ENCODE measurements at regions not wholly inside any gene's neighbourhood (a gene's known extent, or its start where the extent isn't known, plus 50 kb on each side); places are given as distances from the start of the nearest gene placed in this dataset.
"Not testable (repeated sequence)": the region's sequence is repeated elsewhere in the genome, so short reads cannot be mapped to it uniquely, and the experiment has no call there.

GRCh38 chr1:30550365-30551220 lies 172.8 kb downstream of the MATN1 start:
- no peak for DNase-seq

GRCh38 chr1:30549872-30550271 lies 173.5 kb downstream of the MATN1 start:
- not testable (repeated sequence) for DNase-seq

GRCh38 chr1:30548294-30548693 lies 175.1 kb downstream of the MATN1 start:
- DNase-seq = no peak

GRCh38 chr1:30547326-30547725 lies 176.1 kb downstream of the MATN1 start:
- not testable (repeated sequence) for DNase-seq

GRCh38 chr1:30545365-30545764 lies 178.0 kb downstream of the MATN1 start:
- no peak for DNase-seq

DNA sequence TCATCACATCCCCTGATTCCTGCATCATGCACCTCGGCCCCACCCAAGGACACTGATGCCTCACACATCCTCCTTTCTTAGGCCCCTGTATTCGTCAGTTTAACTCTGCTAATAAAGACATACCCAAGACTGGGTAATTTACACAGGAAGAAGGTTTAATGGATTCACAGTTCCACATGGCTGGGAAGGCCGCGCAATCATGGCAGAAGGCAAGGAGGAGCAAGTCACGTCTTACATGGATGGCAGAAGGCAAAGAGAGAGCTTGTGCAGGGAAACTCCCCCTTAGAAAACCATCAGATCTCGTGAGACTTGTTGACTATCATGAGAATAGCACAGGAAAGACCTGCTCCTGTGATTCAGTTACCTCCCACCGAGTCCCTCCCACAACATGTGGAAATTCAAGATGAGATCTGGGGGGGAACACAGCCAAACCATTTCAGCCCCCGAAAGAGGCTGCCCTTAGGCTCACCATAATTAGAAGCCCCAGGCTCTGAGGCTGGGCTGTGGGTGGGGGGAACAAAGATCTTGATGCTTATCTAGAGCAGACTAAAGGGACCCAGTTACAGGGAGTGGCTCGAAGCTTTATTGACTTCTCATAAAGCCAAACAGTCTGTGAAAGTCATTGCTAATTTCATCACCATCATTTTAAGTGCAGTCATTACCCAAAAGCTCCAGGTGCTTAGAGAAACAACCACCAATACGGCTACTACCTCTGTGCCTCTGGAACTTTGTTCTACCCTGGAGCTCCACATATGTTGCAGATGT lies 181.5 kb downstream of the MATN1 start:
- DNase-seq = no peak

DNA sequence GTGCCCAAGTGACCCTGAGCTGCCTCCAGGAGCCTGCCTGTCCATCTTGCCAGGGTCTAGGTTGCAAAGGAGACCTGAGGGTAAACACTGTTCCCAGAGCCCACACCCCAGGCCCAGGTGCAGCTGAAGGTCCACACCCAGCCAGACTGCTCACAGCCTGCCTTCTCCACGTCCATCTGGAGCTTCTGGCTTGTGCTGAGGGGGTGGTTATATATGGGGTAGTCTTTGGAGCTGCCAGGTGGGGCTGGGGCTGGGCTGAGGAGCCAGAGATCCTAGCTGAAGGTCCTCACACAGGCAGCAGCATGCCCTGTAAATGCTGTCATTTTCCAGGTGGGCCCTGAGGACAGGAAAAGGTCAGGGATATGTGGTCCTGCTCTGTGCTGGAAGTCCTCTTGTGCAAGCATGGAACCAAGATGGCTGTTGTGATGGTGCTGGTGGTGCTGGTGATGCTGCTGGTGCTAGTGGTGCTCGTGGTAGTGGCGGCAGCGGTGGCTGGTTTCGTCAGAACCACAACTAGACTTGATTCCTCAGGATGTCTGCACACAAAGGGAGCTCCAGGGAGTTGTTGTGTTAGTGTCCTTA lies 182.7 kb downstream of the MATN1 start:
- no peak for DNase-seq

GRCh38 chr1:30539884-30540283 lies 183.5 kb downstream of the MATN1 start:
- no peak for DNase-seq

DNA sequence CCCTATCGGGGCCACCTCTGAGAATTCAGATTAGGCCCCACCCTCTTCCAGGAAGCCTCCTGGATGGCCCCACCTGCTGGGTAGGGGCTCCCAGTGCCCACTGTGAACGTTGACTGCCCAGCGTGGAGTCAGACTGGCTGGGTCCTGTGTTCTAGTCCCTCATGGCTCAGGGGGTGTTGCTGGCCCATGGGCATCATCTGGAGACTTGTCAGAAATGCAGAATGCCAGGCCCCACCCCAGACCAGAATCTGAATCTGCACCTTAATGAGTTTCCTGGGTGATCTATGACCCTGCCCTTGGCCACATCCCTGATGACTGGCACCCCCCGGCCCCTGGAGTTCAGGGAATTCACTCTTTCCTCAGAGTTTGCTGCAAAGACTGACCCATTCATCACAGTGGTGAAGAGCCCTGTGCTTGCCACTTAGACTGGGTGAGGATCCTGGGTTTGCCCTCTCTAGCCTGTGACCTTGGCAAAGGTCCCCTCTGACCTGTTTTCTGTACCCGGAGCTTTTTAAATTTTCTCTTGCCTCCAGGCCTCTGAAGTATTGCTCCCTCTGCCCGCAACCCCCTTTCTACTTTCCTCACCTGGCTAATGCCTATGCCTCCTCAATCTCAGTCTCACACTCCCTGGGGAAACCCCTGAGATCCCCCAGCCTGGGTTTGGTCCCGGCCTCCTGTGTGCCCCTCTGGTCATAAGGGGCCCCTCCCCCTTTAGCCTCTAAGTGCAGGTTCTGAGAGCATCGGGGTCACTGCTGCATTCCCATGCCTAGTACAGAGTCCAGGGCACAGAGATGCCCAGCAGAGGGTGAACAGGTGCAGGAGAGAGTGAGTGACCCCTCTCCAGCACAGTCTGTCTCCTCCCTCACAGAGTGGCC lies 184.2 kb downstream of the MATN1 start:
- no peak for DNase-seq

DNA sequence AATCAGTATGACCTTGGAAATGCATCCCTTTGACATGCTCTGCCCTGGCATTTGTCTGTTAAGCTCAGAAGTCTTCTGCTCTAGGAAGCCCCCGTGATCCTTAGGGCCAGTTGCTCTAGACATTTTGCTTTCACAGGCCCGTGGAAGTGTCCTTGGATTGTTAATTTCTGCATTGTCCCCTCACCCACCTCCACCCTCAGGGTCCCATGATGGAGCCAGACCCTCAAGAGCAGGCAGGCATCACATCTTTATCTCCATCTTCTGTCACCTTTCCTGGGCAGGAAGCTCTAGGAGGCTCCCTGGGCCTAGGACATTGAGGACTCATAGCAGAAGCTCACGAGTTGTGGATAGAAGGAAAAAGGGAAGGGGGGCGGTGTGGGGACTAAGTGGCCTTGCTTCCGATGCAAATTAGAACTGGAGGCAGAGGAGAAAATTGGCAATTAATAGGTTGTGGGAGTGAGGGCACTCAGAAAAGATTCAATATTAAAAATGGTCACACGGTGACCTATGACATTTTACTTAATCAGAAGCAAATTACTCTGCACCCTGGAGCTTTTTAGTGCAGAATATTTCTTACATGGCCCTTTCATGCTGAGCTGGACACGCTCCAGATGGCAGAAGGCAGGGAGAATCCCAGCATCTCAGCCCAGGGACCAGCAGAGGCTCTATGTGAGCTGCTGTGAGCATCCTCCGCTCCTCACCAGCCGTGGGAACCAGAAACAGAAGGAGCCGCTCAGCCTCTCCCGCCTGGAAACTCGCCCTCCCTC lies 185.0 kb downstream of the MATN1 start:
- no peak for DNase-seq

- no peak for DNase-seq
These were observed 186.1 kb downstream of the MATN1 start for GRCh38 chr1:30537279-30537678.

DNA sequence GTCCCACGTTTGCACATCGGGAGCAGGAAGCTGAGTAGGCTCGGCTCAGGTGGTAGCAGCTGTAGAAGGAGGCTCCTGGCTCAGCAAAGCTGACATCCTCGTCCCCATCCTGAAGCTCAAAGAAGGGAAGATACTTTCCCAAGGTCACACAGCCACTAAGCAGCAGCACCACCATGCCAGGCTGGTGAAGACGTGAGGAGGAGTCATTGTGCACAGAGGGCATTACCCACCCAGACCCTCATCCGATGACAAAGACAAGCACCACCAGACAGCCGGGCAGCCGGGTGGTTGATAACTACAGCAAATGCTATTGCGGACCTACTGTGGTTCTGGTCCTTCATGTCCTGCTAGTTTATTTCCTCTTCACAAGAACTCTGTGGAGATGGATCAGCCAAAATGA lies 186.9 kb downstream of the MATN1 start:
- no peak for DNase-seq

GRCh38 chr1:30535595-30536325 lies 187.6 kb downstream of the MATN1 start:
- DNase-seq = no peak

- DNase-seq = no peak
These were observed 188.8 kb downstream of the MATN1 start for GRCh38 chr1:30534551-30534940.

GRCh38 chr1:30533796-30534550 lies 189.4 kb downstream of the MATN1 start:
- no peak for DNase-seq

- no peak for DNase-seq
These were observed 190.2 kb downstream of the MATN1 start for GRCh38 chr1:30533141-30533540.

- DNase-seq = no peak
These were observed 190.8 kb downstream of the MATN1 start for GRCh38 chr1:30532621-30533020.

GRCh38 chr1:30527511-30528140 lies 195.8 kb downstream of the MATN1 start:
- DNase-seq = no peak

DNA sequence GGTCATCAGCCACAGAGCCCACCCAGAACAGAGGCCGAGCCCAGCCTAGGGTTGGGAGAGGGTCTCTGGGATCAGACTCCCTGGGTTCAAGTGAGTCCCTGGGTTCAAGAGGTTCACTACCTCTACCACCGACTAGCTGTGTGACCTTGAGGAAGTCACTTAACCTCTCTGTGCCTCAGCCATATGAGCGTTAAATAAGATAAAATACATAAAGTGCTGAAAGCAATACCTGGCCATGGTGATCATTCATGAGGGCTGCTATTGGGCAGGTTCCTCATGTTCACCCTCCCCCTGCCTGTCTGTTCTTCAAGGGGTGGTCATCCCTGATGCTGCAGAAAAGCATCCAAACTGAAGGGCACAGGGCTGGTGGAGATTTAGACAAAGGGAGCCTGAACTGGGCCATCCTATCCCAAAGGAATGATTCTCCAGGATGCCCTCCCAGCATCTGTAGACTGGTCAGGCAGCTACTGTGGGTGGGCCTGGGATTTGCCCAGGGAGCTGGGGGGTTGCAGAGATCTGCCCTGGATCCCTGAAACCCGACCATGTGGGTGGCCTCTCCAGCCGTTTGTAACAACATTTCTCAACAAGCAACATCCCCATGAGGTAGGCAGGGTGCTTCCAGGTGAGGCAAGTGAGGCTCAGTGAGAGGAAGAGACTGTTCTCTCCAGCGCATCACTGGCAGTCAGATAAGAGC lies 196.6 kb downstream of the MATN1 start:
- no peak for DNase-seq
